HG03378 (cell line): ENCODE measurements at regions not wholly inside any gene's neighbourhood (a gene's known extent, or its start where the extent isn't known, plus 50 kb on each side); places are given as distances from the start of the nearest gene placed in this dataset.

ENCODE experiments used
- ATAC-seq: cut with Tn5 transposase; IDR thresholded peaks from one replicate; pipeline ENCODE4 v1.9.1; 2021; ENCODE audit warnings: mild to moderate bottlenecking, moderate library complexity; ENCODE audit not compliant: unreplicated experiment

- no peak for ATAC-seq
Observed at GRCh38 chr13:78719367-78719766, 60.4 kb upstream of the OBI1 start.

DNA sequence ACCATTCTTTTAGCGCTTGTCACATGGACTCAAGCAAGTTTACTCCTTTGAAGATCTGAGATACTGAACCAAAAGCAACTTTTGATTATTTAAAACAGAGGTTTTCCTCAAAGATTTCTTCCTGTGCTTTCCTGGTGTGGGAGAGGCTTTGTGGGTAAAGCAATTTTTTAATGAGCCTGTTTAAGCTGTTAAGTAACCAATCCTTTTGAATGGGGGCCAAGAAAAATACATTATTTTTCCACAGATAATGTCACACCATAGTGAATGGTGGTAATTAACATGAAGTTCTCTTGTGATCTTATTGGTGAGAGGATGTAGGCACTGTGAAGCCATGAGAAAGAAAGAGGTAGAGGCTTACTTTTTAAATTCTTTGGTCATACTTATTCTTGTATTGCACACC lies 55.8 kb upstream of the OBI1 start:
- ATAC-seq = no peak

- ATAC-seq = no peak
Observed at GRCh38 chr13:78712831-78713230, 53.9 kb upstream of the OBI1 start.

DNA sequence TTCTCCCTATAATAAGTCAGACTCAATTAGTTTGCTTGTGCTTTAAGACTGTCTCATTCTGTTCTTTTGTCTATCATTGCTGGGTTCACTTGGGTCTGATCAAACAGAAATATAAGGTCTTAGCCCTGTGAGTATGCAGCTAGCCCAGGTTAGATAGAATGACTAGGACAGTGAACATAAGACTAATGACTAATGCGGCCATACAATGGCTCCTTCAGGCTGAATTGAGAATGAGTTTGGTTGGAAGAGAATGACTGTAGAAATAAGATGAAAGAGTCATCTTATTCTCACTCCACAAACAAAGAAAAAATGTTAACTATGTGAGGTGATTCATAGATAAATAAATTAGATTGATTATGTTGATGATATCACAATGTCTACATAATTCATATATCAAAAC lies 50.1 kb upstream of the OBI1 start:
- no peak for ATAC-seq
